Medulla oblongata (tissue), 1 donor: ENCODE measurements at regions not wholly inside any gene's neighbourhood (a gene's known extent, or its start where the extent isn't known, plus 50 kb on each side); places are given as distances from the start of the nearest gene placed in this dataset.
A peak's percentile ranks its signal among the peaks of the same experiment; 100 is the strongest.
"Not testable (repeated sequence)": the region's sequence is repeated elsewhere in the genome, so short reads cannot be mapped to it uniquely, and the experiment has no call there.

Source experiments
- DNase-seq: peaks from one replicate; pipeline ENCODE4 v3.0.0-alpha.2; 2015; ENCODE audit errors: extremely low spot score

DNA sequence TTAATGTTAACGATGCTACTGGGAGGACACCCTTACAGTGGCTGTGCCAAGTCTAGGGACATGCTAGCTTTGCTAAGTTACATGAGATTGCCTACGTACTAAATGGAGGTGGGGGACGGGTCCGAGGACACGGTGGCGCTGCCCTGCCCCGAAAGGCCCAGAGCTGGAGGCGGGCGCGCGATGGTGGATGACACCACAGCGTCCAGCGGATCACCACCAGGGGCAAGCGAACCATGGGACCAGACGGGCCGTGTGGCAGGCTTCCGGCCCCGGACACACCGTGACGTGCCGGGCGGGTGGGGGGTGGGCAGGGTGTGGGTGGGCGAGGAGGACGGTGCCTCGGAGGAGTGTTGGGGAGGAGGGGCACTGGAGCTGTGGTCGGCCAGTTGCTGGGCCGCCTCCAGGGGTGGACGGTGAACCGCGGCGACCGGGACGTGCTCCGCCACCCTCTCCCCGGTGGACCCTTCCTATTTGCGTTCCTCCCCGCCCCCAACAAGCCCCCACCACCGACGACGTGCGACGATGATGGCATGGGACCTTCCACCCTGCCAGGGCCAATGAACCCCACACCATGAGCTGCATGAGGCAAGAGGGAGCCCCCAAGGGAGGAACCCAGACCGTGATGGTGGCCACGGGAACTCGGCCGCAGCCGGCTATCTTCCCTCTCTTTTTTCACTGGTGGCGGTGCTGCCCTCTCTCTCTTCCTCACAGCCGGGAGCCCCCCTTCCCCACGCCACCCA is 773.3 kb upstream of the DEFB115 start:
- DNase-seq: no peak

- no peak for DNase-seq
Measured at GRCh38 chr20:30484749-30485070, 772.8 kb upstream of the DEFB115 start.

- no peak for DNase-seq
Measured at GRCh38 chr20:30485331-30486102, 771.9 kb upstream of the DEFB115 start.

DNA sequence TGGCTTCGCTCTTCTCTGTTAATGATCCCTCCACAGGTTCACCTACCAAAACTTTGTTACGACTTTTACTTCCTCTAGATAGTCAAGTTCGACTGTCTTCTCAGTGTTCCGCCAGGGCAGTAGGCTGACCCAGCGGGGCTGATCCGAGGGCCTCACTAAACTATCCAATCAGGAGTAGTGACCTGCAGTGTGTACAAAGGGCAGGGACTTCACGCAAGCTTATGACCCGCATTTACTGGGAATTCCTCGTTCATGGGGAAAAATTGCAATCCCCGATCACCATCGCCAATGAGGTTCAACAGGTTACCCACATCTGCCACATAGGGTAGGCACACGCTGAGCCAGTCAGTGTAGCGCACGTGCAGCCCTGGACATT is 771.4 kb upstream of the DEFB115 start:
- no peak for DNase-seq

DNA sequence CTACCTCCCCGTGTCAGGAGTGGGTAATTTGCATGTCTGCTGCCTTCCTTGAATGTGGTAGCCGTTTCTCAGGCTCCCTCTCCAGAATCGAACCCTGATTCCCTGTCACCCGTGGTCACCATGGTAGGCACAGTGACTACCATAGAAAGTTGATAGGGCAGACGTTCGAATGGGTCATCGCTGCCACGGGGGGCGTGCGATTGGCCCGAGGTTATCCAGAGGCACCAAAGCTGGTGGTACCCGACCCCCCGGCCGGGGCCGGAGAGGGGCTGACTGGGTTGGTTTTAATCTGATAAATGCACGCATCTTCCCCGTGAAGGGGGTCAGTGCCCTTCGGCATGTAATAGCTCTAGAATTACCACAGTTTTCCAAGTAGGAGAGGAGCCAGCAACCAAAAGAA is 770.0 kb upstream of the DEFB115 start:
- not testable (repeated sequence) for DNase-seq

DNA sequence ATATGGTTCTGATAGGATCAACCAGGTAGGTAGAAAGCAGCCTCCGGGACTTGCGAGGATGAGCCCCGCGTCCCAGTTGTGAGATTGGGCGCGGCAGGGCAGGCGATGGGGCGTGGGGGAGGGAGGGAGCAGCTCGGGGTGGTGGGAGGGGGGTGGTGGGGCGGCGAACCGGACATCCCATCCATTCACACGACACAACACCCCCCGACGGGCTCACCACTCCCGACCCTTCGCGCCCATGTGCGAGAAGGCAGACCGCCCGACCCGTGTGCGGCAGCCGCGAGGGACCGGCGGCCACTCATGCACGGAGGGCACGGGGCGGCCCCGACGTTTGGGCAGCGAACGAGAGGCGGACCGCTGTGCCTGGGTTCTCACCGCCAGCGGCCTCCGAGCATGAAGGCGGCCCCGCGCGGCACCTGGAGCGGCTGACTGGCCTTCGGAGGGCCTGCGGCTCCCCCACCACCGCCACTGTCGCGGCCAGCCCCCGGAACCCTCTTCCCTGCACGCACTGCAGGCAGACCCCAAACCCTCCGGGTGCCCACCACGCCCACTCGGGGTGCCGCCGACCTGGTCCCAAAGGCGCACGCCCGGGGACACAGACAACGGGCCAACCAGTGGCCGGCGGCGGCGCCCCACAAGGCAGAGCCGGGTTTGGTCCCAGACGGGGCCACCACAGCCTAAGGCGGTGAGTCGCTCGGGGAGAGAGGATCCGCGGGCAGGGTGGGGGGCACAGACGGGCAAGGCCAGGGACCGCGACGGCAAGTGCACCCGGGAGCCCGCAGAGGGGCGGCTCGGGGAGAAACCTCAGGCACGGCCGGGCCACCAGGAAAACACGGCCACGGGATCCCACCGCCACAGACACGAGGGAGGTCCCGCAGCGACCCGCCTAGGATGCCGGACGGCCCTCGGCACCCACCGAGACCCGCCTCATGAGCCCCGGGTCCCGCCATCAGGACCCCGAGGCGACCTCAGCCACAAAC is 769.2 kb upstream of the DEFB115 start:
- no peak for DNase-seq

- no peak for DNase-seq
Measured at GRCh38 chr20:30488941-30489613, 768.4 kb upstream of the DEFB115 start.

DNA sequence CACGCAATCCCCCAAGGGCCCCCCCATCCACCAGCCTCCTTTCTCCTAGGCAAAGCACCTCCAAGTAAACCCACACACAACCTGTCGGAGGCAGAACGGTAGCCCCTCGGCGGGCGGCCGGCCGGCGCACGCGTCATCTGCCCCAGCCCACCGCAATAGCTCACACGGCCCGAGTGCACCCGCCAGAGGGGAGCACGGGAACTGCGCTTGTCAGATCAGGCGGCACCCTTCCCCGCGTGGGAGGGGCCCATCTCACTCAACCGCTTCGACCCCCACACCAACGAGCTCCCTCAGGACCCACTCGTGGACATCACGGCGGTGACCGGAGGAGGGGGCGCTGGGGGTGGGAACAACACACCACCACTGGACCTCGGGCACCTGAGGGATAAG is 767.9 kb upstream of the DEFB115 start:
- no peak for DNase-seq

GRCh38 chr20:30491016-30491415 is 766.4 kb upstream of the DEFB115 start:
- DNase-seq: no peak

GRCh38 chr20:30496656-30497055 is 760.8 kb upstream of the DEFB115 start:
- DNase-seq: not testable (repeated sequence)

GRCh38 chr20:30497191-30497590 is 760.3 kb upstream of the DEFB115 start:
- DNase-seq: not testable (repeated sequence)

- DNase-seq: no peak
Measured at GRCh38 chr20:30499123-30499522, 758.3 kb upstream of the DEFB115 start.

DNA sequence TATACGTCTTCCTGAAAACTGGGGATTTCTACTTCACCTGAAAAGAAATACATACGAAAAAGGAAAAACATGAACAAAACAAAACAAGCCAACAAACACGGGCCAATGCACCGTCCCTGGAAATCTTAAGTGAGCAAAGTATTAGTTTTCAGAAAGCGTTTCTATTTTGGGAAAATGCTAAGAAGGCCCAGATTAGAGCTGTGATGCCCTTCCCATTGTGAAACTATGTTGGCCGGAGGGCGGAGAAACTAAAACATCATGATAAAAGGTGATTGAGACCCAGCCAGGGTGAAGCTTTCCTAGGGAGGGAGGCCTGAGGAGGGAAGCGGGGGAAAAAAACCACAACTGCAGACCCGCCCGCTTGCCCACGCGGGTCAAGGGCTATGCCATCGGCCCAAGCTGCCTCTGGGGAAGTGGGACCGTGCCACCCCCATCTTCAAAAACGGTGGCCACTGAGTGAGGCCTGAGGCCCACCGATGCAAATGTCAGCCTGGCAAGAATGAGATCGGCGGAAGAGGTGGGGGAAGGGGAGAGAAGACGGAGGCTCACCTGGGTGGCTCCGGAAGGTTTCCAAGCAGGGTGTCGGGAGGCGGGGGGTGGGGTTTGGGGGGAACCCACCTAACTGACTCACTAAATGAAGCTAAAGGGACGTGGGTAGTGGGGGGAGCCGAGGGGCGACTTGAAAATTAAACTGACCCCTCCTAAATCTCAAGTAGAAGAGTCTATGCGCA is 757.6 kb upstream of the DEFB115 start:
- DNase-seq: not testable (repeated sequence)

DNA sequence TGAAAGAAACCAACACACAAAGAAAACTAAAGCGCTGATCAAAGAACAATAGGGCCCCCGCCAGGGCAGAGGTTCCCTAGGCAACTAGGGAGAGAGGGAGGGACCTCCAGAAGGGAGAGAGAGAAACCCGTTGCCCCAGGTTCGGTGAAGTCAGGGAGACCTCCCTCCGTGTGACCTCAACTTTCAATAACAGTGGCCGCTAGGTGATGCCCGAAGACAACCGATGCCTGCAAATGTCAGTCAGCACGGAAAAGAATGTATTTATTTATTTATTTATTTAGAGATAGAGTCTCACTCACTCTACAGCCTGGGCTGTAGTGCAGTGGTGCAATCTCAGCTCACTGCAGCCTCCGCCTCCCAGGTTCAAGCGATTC is 757.0 kb upstream of the DEFB115 start:
- DNase-seq: peak; percentile 13

DNA sequence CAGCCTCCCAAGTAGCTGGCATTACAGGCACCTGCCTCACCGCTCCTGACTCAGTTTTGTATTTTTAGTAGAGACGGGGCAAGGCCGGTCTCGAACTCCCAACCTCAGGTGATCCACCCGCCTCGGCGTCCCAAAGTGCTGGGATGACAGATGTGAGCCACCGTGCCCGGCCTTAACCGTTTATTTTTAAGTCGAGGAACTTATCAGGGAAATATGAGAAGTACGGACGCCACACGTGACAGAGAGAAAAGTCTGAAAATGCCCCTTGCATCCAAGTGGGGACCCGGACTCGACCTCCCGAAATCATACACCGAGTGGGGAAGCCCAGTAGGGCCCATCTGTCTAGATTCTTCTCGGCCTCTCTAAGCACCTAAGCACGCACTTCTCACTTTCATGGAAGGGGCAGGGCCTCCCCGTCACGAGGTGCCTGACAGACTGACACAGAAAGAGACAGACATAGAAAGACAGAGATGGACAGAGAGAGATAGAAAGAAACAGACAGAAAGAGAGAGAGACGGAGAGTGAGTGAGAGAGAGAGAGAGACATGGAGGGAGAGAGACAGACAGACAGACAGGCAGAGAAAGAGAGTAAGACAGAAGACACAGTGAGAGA is 756.5 kb upstream of the DEFB115 start:
- no peak for DNase-seq

- no peak for DNase-seq
Measured at GRCh38 chr20:30502670-30503069, 754.8 kb upstream of the DEFB115 start.

DNA sequence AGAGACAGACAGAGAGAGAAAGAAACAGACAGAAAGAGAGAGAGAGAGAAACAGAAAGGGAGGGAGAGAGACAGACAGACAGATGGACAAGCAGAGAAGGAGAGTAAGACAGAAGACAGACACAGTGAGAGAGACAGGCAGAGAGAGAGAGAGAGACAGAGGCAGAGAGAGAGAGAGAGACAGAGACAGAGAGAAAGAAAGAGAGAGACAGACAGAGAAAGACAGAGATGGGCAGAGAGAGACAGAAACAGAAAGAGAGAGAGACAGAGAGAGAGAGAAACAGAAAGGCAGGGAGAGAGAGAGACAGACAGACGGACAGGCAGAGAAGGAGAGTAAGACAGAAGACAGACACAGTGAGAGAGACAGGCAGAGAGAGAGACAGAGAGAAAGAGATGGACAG is 754.3 kb upstream of the DEFB115 start:
- DNase-seq: not testable (repeated sequence)

- DNase-seq: no peak
Measured at GRCh38 chr20:30503992-30504570, 753.4 kb upstream of the DEFB115 start.

DNA sequence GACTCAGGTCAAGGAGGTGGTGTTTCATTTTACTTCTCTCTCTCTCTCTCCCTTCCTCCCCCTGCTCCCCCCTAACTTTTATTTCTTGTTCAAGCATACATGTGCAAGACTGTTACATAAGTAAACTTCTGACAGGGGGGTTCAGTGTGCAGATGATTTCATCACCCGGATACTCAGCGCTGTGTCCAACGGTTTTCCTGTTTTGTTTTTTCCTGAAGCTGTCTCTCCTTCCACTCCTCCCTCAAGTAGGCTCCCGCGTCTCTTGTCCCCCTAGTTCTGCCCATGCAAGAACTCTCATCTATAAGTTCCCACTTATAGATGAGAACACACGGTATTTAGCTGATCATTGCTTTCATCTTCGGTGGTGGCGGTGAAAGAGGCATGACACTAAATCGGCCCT is 751.9 kb upstream of the DEFB115 start:
- no peak for DNase-seq

- DNase-seq: no peak
Measured at GRCh38 chr20:30506100-30506499, 751.4 kb upstream of the DEFB115 start.
